B cell (primary cell): ENCODE measurements at regions not wholly inside any gene's neighbourhood (a gene's known extent, or its start where the extent isn't known, plus 50 kb on each side); places are given as distances from the start of the nearest gene placed in this dataset.

Experiments
- EZH2 ChIP-seq: IDR thresholded peaks from 2 replicates; pipeline ENCODE4 v1.6.1; 2012; ENCODE audit warnings: borderline replicate concordance, low read depth, mild to moderate bottlenecking, moderate library complexity, low read length; ENCODE audit not compliant: insufficient read depth, poor library complexity, severe bottlenecking
- TF ChIP-seq, protein P1 (sequence below): fragments of 200-600 bp; IDR thresholded peaks from one replicate; pipeline ENCODE4 v1.8.0; 2022; ENCODE audit warnings: antibody characterized with exemption, mild to moderate bottlenecking

- no peak for TF ChIP-seq EZH2
- TF ChIP-seq, protein P1, sequence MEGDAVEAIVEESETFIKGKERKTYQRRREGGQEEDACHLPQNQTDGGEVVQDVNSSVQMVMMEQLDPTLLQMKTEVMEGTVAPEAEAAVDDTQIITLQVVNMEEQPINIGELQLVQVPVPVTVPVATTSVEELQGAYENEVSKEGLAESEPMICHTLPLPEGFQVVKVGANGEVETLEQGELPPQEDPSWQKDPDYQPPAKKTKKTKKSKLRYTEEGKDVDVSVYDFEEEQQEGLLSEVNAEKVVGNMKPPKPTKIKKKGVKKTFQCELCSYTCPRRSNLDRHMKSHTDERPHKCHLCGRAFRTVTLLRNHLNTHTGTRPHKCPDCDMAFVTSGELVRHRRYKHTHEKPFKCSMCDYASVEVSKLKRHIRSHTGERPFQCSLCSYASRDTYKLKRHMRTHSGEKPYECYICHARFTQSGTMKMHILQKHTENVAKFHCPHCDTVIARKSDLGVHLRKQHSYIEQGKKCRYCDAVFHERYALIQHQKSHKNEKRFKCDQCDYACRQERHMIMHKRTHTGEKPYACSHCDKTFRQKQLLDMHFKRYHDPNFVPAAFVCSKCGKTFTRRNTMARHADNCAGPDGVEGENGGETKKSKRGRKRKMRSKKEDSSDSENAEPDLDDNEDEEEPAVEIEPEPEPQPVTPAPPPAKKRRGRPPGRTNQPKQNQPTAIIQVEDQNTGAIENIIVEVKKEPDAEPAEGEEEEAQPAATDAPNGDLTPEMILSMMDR, result no peak
Measured at GRCh38 chr6:137334884-137335283, 115.7 kb upstream of the IFNGR1 start.
